ENCODE measurements at regions not wholly inside any gene's neighbourhood (a gene's known extent, or its start where the extent isn't known, plus 50 kb on each side); places are given as distances from the start of the nearest gene placed in this dataset.

GRCh38 chr7:41832941-41833340 is 130.1 kb upstream of the INHBA start:
- no peak for DNase-seq (ENCODE audit: low spot score)

GRCh38 chr7:41830271-41830670 is 127.4 kb upstream of the INHBA start:
- DNase-seq (ENCODE audit: low spot score) = no peak

- DNase-seq (ENCODE audit: low spot score) = no peak
Measured at GRCh38 chr7:41828911-41829310, 126.0 kb upstream of the INHBA start.

GRCh38 chr7:41826641-41827040 is 123.8 kb upstream of the INHBA start:
- DNase-seq (ENCODE audit: low spot score) = no peak

GRCh38 chr7:41825927-41826480 is 123.1 kb upstream of the INHBA start:
- no peak for DNase-seq (ENCODE audit: low spot score)

GRCh38 chr7:41824284-41824683 is 121.4 kb upstream of the INHBA start:
- no peak for DNase-seq (ENCODE audit: low spot score)

GRCh38 chr7:41822259-41822817 is 119.4 kb upstream of the INHBA start:
- no peak for DNase-seq (ENCODE audit: low spot score)

GRCh38 chr7:41821521-41822213 is 118.8 kb upstream of the INHBA start:
- DNase-seq (ENCODE audit: low spot score) = no peak

GRCh38 chr7:41820111-41820671 is 117.3 kb upstream of the INHBA start:
- DNase-seq (ENCODE audit: low spot score) = no peak

GRCh38 chr7:41819645-41820044 is 116.8 kb upstream of the INHBA start:
- DNase-seq (ENCODE audit: low spot score) = no peak

GRCh38 chr7:41818765-41819398 is 116.0 kb upstream of the INHBA start:
- DNase-seq (ENCODE audit: low spot score) = no peak

- no peak for DNase-seq (ENCODE audit: low spot score)
Measured at GRCh38 chr7:41817386-41817785, 114.5 kb upstream of the INHBA start.

GRCh38 chr7:41816111-41816510 is 113.2 kb upstream of the INHBA start:
- no peak for DNase-seq (ENCODE audit: low spot score)

GRCh38 chr7:41814888-41815287 is 112.0 kb upstream of the INHBA start:
- no peak for DNase-seq (ENCODE audit: low spot score)

- no peak for DNase-seq (ENCODE audit: low spot score)
Measured at GRCh38 chr7:41813286-41813685, 110.4 kb upstream of the INHBA start.

- no peak for DNase-seq (ENCODE audit: low spot score)
Measured at GRCh38 chr7:41811941-41812340, 109.1 kb upstream of the INHBA start.

GRCh38 chr7:41809940-41810576 is 107.2 kb upstream of the INHBA start:
- DNase-seq (ENCODE audit: low spot score) = no peak

- DNase-seq (ENCODE audit: low spot score) = no peak
Measured at GRCh38 chr7:41809529-41809939, 106.6 kb upstream of the INHBA start.

- DNase-seq (ENCODE audit: low spot score) = no peak
Measured at GRCh38 chr7:41809116-41809515, 106.2 kb upstream of the INHBA start.

- DNase-seq (ENCODE audit: low spot score) = no peak
Measured at GRCh38 chr7:41808541-41808940, 105.7 kb upstream of the INHBA start.

- no peak for DNase-seq (ENCODE audit: low spot score)
Measured at GRCh38 chr7:41803569-41803968, 100.7 kb upstream of the INHBA start.

GRCh38 chr7:41796331-41796730 is 93.4 kb upstream of the INHBA start:
- no peak for DNase-seq (ENCODE audit: low spot score)
